ENCODE measurements at regions not wholly inside any gene's neighbourhood (a gene's known extent, or its start where the extent isn't known, plus 50 kb on each side); places are given as distances from the start of the nearest gene placed in this dataset.

DNA sequence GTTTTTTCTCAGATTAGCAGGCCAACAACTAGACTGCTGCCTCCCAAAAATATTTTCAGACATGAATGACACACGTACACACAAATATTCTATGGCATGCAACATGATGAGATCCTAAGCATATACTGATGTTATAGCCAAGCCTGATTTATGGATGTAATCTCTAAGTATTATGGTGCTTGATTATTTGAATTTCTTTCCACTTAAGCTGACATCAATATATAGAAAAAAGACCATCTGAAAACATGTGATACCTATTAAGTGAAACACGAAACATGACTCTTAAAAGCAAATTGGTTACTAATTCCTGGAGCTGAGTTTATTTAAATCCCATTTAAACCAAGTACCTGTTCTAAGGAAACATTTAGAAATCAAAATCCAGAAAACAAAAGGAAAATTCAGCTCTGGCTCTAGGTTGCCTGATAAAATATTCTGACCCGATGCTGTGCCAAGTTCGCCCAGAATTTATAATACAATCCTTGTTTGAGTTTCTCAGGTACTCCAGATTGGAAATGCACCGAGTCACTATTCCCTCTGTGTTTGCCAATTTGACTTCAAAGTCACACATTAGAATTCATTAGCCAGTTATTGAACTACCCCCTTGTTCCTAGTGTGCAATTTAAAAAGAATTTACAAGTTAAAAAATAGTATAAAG lies 548.6 kb downstream of the CSNK1G3 start:
- CTCF ChIA-PET = no interaction called here
- no peak for TF ChIP-seq CBX3 (IDR thresholded peaks at IDR 0.05; ENCODE audit: low read depth)
- Histone ChIP-seq H4K20me1 (ENCODE audit: insufficient read depth) (no peaks in the 10 kb centered on the region), H3K9me3 (ENCODE audit: control insufficient read depth in 1 of 2, insufficient read depth in 1 of 2, low read depth in 1 of 2, low read length in 2 of 2) (no peaks in the 10 kb centered on the region), H3K4me3 (replicated peaks in 1 of 2; ENCODE audit: low read depth in 1 of 2, low read length in 2 of 2) (no peak overlapping the region), H3K9ac (ENCODE audit: low read length) (no peak overlapping the region), H3K9me2 (ENCODE audit: insufficient read depth) (no peaks in the 10 kb centered on the region), H2AFZ (ENCODE audit: low read depth, low read length, poor library complexity, severe bottlenecking) (no peak overlapping the region), H3K36me3 (ENCODE audit: control insufficient read depth in 1 of 2, insufficient read depth in 2 of 2, low read length in 2 of 2) (no peaks in the 10 kb centered on the region), H3K27me3 (ENCODE audit: insufficient read depth, low read length) (no peaks in the 10 kb centered on the region), H3K27ac (ENCODE audit: low read depth, low read length) (no peak overlapping the region), H3K4me1 (ENCODE audit: control insufficient read depth in 1 of 2, insufficient read depth in 2 of 2, low read length in 2 of 2) (0 out of 4 replicates have a peak, but pooled peaks cover 0 to 5% of the 10 kb centered on the region in 2 experiments), H3K79me2 (ENCODE audit: insufficient read depth, low read length) (no peaks in the 10 kb centered on the region), H3K4me2 (ENCODE audit: low read length) (no peak overlapping the region)
- ATAC-seq (no peak), DNase-seq (ENCODE audit: low read depth, low spot score) (no peak)
- intact Hi-C loops (cut with micrococcal nuclease) = no loop called here
- RAD21 ChIA-PET (ENCODE audit: low non-redundant PET in 1 of 2, low total read pairs in 2 of 2, uncharacterized antibody in 2 of 2, unreplicated experiment in 2 of 2) = no interaction called here
- no TSS peak for BruUV-seq (replicated peaks)
- POLR2A ChIA-PET = no interaction called here

DNA sequence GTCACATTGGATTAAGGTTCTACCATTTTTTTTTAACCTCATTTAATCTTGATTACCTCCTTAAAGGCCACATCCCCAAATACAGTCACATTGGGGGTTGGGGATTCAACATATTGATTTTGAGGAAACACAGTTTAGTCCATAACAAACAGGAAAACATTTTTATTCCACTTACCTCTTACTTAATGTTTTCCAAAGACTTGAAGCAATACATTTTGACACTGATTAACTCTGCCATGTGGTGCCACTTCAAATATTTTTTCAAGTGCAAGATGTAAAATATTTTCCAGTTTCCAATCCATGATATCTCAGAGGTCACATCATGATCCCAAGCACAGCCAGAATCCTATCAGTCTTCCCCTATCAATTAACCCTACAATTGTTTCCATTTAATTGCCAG lies 548.0 kb downstream of the CSNK1G3 start:
- intact Hi-C loops (cut with micrococcal nuclease) = no loop called here
- ChIA-PET CTCF (no interaction called here), POLR2A (no interaction called here), RAD21 (ENCODE audit: low non-redundant PET in 1 of 2, low total read pairs in 2 of 2, uncharacterized antibody in 2 of 2, unreplicated experiment in 2 of 2) (no interaction called here)
- DNase-seq (ENCODE audit: low read depth, low spot score) (no peak), ATAC-seq (no peak)
- Histone ChIP-seq H3K4me1 (ENCODE audit: control insufficient read depth in 1 of 2, insufficient read depth in 2 of 2, low read length in 2 of 2) (0 out of 4 replicates have a peak, but pooled peaks cover 0 to 5% of the 10 kb centered on the region in 2 experiments), H3K36me3 (ENCODE audit: control insufficient read depth in 1 of 2, insufficient read depth in 2 of 2, low read length in 2 of 2) (no peaks in the 10 kb centered on the region), H3K9ac (ENCODE audit: low read length) (no peak overlapping the region), H3K4me3 (replicated peaks in 1 of 2; ENCODE audit: low read depth in 1 of 2, low read length in 2 of 2) (no peak overlapping the region), H3K27me3 (ENCODE audit: insufficient read depth, low read length) (no peaks in the 10 kb centered on the region), H4K20me1 (ENCODE audit: insufficient read depth) (no peaks in the 10 kb centered on the region), H3K9me3 (ENCODE audit: control insufficient read depth in 1 of 2, insufficient read depth in 1 of 2, low read depth in 1 of 2, low read length in 2 of 2) (no peaks in the 10 kb centered on the region), H3K4me2 (ENCODE audit: low read length) (no peak overlapping the region), H3K79me2 (ENCODE audit: insufficient read depth, low read length) (no peaks in the 10 kb centered on the region), H3K27ac (ENCODE audit: low read depth, low read length) (no peak overlapping the region), H3K9me2 (ENCODE audit: insufficient read depth) (no peaks in the 10 kb centered on the region), H2AFZ (ENCODE audit: low read depth, low read length, poor library complexity, severe bottlenecking) (no peak overlapping the region)
- TF ChIP-seq, protein P1, sequence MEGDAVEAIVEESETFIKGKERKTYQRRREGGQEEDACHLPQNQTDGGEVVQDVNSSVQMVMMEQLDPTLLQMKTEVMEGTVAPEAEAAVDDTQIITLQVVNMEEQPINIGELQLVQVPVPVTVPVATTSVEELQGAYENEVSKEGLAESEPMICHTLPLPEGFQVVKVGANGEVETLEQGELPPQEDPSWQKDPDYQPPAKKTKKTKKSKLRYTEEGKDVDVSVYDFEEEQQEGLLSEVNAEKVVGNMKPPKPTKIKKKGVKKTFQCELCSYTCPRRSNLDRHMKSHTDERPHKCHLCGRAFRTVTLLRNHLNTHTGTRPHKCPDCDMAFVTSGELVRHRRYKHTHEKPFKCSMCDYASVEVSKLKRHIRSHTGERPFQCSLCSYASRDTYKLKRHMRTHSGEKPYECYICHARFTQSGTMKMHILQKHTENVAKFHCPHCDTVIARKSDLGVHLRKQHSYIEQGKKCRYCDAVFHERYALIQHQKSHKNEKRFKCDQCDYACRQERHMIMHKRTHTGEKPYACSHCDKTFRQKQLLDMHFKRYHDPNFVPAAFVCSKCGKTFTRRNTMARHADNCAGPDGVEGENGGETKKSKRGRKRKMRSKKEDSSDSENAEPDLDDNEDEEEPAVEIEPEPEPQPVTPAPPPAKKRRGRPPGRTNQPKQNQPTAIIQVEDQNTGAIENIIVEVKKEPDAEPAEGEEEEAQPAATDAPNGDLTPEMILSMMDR (IDR thresholded peaks at IDR 0.05 in 2 of 3, conservative IDR thresholded peaks at IDR 0.05 in 1 of 3; ENCODE audit: borderline replicate concordance in 1 of 3, insufficient read depth in 1 of 3, low read depth in 2 of 3, low read length in 2 of 3) = no peak
- TF ChIP-seq JUND (IDR thresholded peaks at IDR 0.05) (no peak), RAD21 (IDR thresholded peaks at IDR 0.05; ENCODE audit: low read depth) (no peak), FOSL1 (IDR thresholded peaks at IDR 0.05; ENCODE audit: low read depth) (no peak), YY1 (IDR thresholded peaks at IDR 0.05; ENCODE audit: extremely low read depth, insufficient replicate concordance, low read depth, low read length) (no peak), ELF1 (IDR thresholded peaks at IDR 0.05; ENCODE audit: borderline replicate concordance, low read depth) (no peak), CEBPB (IDR thresholded peaks at IDR 0.05; ENCODE audit: low read depth) (no peak), ZFX (IDR thresholded peaks at IDR 0.05) (no peak), SP1 (IDR thresholded peaks at IDR 0.05; ENCODE audit: low read depth) (no peak), SIN3A (IDR thresholded peaks at IDR 0.05; ENCODE audit: low read depth) (no peak), CBX3 (IDR thresholded peaks at IDR 0.05; ENCODE audit: low read depth) (no peak)
- TF ChIP-seq, protein P2, sequence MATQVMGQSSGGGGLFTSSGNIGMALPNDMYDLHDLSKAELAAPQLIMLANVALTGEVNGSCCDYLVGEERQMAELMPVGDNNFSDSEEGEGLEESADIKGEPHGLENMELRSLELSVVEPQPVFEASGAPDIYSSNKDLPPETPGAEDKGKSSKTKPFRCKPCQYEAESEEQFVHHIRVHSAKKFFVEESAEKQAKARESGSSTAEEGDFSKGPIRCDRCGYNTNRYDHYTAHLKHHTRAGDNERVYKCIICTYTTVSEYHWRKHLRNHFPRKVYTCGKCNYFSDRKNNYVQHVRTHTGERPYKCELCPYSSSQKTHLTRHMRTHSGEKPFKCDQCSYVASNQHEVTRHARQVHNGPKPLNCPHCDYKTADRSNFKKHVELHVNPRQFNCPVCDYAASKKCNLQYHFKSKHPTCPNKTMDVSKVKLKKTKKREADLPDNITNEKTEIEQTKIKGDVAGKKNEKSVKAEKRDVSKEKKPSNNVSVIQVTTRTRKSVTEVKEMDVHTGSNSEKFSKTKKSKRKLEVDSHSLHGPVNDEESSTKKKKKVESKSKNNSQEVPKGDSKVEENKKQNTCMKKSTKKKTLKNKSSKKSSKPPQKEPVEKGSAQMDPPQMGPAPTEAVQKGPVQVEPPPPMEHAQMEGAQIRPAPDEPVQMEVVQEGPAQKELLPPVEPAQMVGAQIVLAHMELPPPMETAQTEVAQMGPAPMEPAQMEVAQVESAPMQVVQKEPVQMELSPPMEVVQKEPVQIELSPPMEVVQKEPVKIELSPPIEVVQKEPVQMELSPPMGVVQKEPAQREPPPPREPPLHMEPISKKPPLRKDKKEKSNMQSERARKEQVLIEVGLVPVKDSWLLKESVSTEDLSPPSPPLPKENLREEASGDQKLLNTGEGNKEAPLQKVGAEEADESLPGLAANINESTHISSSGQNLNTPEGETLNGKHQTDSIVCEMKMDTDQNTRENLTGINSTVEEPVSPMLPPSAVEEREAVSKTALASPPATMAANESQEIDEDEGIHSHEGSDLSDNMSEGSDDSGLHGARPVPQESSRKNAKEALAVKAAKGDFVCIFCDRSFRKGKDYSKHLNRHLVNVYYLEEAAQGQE (IDR thresholded peaks at IDR 0.05; ENCODE audit: low read depth) = no peak
- TF ChIP-seq, protein P3, sequence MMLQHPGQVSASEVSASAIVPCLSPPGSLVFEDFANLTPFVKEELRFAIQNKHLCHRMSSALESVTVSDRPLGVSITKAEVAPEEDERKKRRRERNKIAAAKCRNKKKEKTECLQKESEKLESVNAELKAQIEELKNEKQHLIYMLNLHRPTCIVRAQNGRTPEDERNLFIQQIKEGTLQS (IDR thresholded peaks at IDR 0.05) = no peak
- BruUV-seq (replicated peaks) = no TSS peak

Data from HCT116 (cell line).